Activated naive CD4-positive, alpha-beta T cell treated with anti-CD3 and anti-CD28 coated beads, Interleukin-2, amount 10 ng/mL, durations not matched to agents 7 days and 5 days (primary cell): ENCODE measurements at regions not wholly inside any gene's neighbourhood (a gene's known extent, or its start where the extent isn't known, plus 50 kb on each side); places are given as distances from the start of the nearest gene placed in this dataset.
"Not testable (repeated sequence)": the region's sequence is repeated elsewhere in the genome, so short reads cannot be mapped to it uniquely, and the experiment has no call there.

Experiments used
- CTCF ChIA-PET: fragments of 350-600 bp; sonication (Branson Sonifier 250); formaldehyde crosslinking; loops from one replicate; lab custom pipeline; 2021; ENCODE audit warnings: antibody characterized with exemption; lab: Charles Lee
- DNase-seq: peaks from one replicate; pipeline ENCODE4 v3.0.0-alpha.2; 2020
- H3K27ac Mint-ChIP-seq: one replicate; pipeline ENCODE4 v1.8.0; 2021; ENCODE audit warnings: mild to moderate bottlenecking, moderate library complexity, mixed read lengths
- H3K27me3 Mint-ChIP-seq: one replicate; pipeline ENCODE4 v1.8.0; 2021; ENCODE audit warnings: mild to moderate bottlenecking, mixed read lengths
- H3K36me3 Mint-ChIP-seq: one replicate; pipeline ENCODE4 v1.8.0; 2021; ENCODE audit warnings: mixed read lengths
- H3K4me1 Mint-ChIP-seq: one replicate; pipeline ENCODE4 v1.8.0; 2021; ENCODE audit warnings: mixed read lengths
- H3K4me3 Mint-ChIP-seq: one replicate; pipeline ENCODE4 v1.8.0; 2021; ENCODE audit warnings: mild to moderate bottlenecking, moderate library complexity, mixed read lengths
- H3K9me3 Mint-ChIP-seq: one replicate; pipeline ENCODE4 v1.8.0; 2021; ENCODE audit warnings: mixed read lengths

DNA sequence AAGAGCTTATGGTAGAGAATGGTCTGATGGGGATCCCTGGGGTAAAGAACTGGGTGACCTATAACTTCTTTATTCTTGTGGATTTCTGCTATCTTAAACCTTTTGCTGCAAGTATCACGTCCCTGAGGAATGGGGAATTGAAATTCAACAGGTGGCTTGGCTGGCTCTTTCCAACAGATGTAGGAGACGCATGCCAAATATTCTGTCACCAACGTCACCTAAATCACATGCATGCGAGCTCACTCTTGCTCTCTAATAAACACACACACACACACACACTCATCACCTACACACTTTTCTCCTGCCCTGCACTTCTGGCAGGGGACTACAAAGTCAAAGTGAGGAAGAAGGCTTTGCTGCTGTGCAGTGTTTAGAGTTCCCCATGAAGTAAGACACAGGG, 145.8 kb upstream of the NECTIN3 start:
- Mint-ChIP-seq H3K36me3 (no peaks in the 10 kb centered on the region), H3K4me1 (no peaks in the 10 kb centered on the region), H3K4me3 (no peak overlapping the region), H3K27ac (no peak overlapping the region), H3K27me3 (no peaks in the 10 kb centered on the region), H3K9me3 (no peaks in the 10 kb centered on the region)
- CTCF ChIA-PET: no interaction called here
- DNase-seq: no peak

DNA sequence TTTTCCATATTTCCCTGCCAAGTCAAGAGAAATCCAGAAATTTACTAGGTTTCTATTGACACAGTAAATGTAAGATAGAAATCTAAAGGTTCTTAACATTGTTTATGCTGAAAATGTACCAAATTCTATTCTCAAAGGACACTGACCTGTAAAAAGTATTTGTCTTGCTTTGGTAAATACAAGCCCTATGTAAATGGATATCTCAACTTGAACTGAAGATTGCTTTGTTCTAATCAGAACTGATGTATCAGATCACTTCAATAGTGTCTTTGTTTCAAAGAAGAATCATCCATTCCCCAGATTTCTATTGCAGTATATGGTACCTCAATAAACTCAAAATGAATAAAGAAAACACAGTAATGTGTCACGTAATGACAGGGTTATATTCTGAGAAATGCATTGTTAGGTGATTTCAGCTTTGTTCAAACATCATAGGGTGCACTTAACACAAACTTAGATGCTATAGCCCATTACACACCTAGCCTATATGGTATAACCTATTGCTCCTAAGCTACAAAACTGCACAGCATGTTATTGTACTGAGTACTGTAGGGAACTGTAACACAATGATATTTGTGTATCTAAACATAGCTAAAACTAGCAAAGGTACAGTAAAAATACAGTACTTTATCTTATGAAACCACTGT, 143.5 kb upstream of the NECTIN3 start:
- Mint-ChIP-seq H3K27ac (no peak overlapping the region), H3K27me3 (peaks cover 3% of the 10 kb centered on the region), H3K9me3 (no peaks in the 10 kb centered on the region), H3K36me3 (no peaks in the 10 kb centered on the region), H3K4me1 (no peaks in the 10 kb centered on the region), H3K4me3 (no peak overlapping the region)
- DNase-seq: no peak
- CTCF ChIA-PET: no interaction called here

DNA sequence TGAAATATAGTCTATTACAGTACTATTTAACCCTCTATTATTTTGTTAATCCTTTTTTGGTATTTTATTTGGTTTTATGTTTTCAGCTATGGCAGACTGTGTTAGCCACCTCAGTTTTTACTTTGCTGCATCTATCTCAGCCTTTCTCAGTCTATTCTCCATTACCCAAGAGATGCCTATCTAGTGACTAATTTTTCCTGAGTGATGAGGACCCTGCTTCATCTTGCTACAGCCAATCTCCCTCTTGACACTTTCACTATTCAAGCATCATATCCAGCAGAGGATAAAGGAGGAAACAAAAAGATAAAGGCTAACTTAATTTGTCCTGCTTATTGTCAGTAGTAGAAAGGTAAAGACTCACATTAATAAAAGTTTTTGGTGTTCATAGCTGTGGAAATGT, 141.8 kb upstream of the NECTIN3 start:
- CTCF ChIA-PET: no interaction called here
- Mint-ChIP-seq H3K36me3 (no peaks in the 10 kb centered on the region), H3K27me3 (peaks cover 3% of the 10 kb centered on the region)

DNA sequence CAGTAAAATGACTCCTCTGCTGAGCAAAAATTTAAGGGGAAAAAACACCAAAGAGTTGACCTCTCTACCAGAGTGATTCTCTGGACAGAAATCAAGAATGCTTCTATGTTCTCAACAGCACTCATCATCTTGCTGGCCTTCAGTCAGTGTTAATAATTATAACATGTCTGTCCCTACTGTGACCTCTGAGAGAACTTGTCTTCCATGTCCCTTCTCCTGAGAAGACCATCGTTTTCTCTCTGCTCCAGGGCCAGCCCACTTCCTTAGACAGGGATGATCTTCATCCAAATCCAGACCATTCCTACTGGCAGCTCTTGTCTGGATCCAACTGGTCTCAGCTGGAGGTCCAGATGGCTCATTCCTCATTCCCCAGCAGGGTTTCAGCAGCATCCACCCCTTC, 139.0 kb upstream of the NECTIN3 start:
- no peak overlapping the region for H3K4me3 Mint-ChIP-seq
- H3K36me3 Mint-ChIP-seq: no peaks in the 10 kb centered on the region
- H3K27me3 Mint-ChIP-seq: peaks cover 3% of the 10 kb centered on the region
- no peak overlapping the region for H3K27ac Mint-ChIP-seq
- no peaks in the 10 kb centered on the region for H3K4me1 Mint-ChIP-seq
- CTCF ChIA-PET: no interaction called here
- H3K9me3 Mint-ChIP-seq: no peaks in the 10 kb centered on the region
- no peak for DNase-seq

More for the DNA sequence above, 141.8 kb upstream of the NECTIN3 start:
- H3K9me3 Mint-ChIP-seq: no peaks in the 10 kb centered on the region
- no peaks in the 10 kb centered on the region for H3K4me1 Mint-ChIP-seq
- no peak overlapping the region for H3K27ac Mint-ChIP-seq
- DNase-seq: no peak
- H3K4me3 Mint-ChIP-seq: no peak overlapping the region

DNA sequence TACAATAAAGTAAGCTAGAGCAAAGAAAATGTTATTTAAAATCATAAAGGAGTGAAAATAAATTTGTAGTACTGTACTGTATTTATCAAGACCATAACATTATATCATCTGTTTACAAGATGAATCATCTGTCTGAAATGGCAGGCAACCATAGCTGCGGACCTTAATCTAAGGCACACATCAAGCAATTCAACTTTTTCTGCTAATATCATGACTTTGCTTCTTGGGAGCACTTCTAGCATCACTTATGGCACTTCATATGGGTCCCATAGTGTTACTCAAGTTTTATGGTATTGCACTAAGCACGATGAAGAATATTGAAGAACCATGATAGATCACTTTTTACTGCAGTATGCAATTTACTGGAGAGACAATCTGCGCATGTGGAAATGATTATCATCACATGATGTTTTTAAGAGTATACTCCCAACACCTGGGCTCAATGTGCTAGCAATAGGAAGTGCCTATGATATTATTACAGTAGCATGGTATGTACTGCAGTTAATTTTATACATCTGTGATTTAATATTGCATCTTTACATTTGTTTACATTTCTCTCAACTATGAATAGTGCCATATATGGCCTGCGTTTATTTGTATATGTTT, 137.7 kb upstream of the NECTIN3 start:
- H3K4me1 Mint-ChIP-seq: no peaks in the 10 kb centered on the region
- no peak overlapping the region for H3K27ac Mint-ChIP-seq
- CTCF ChIA-PET: no interaction called here
- no peaks in the 10 kb centered on the region for H3K9me3 Mint-ChIP-seq
- no peak overlapping the region for H3K4me3 Mint-ChIP-seq
- H3K36me3 Mint-ChIP-seq: no peaks in the 10 kb centered on the region
- H3K27me3 Mint-ChIP-seq: peaks cover 3% of the 10 kb centered on the region
- DNase-seq: no peak

DNA sequence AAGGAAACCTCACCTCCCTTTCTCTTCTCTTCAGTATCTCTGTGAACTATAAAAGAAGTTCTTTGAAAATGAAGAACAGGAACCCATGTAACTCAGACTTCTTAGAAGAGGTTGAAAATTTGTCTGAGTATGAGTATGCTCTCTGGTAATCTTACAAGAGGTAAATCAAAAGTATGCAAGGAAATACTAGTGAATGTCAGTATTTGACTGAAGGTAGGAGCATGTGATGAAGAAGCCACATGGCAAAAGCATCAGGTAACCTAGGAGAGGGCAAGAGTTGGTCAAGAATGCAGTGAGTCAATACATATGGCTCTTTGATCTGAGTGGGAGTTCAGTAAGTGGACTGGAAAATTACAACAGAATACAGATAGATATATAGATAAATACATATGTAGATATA, 133.0 kb upstream of the NECTIN3 start:
- no peak for DNase-seq
- Mint-ChIP-seq H3K4me1 (no peaks in the 10 kb centered on the region), H3K27ac (no peak overlapping the region), H3K4me3 (no peak overlapping the region), H3K27me3 (no peaks in the 10 kb centered on the region), H3K36me3 (no peaks in the 10 kb centered on the region), H3K9me3 (no peaks in the 10 kb centered on the region)
- CTCF ChIA-PET: no interaction called here

DNA sequence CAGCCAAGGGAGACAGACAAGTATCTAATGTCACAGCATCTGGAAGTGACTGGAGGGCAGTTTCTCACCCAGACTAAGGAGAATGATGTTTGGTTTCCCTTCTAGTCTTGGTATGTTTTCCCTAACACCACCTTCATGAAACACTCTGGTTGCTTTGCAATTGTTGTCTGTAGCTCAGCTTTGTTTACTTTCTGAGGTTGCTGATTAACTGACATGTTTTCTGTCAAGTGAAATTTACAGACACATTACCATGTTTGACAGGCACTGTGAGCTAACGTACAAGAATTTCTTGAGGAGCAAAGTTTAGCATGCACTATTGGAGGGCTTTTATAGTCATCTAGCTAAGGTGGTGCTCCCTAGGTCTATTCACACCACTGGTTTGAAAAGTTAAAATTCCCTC, 131.6 kb upstream of the NECTIN3 start:
- no peak for DNase-seq
- no peaks in the 10 kb centered on the region for H3K4me1 Mint-ChIP-seq
- no peak overlapping the region for H3K4me3 Mint-ChIP-seq
- no peaks in the 10 kb centered on the region for H3K27me3 Mint-ChIP-seq
- peaks cover 1% of the 10 kb centered on the region for H3K9me3 Mint-ChIP-seq
- no peaks in the 10 kb centered on the region for H3K36me3 Mint-ChIP-seq
- no peak overlapping the region for H3K27ac Mint-ChIP-seq
- CTCF ChIA-PET: no interaction called here

DNA sequence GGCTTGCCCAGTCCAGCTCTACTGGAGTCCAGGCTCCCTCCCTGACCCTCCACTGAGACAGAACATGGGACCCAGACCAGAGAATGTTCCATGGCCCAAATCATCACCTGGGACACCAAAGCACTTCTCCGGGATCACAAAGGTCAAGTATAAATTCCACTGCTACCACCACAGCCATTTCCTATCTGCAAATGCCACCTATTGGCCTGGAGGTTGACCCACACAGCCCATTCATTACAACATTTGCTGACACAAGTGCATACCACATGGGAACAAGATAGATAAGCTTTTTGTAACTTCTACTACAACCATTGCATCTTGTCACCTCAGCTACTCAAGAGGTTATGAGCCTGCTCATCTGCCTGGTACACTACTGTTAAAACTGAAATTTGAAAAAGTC, 126.8 kb upstream of the NECTIN3 start:
- peaks cover 2% of the 10 kb centered on the region for H3K36me3 Mint-ChIP-seq
- CTCF ChIA-PET: no interaction called here
- no peak overlapping the region for H3K4me3 Mint-ChIP-seq
- no peaks in the 10 kb centered on the region for H3K27me3 Mint-ChIP-seq
- peaks cover 21% of the 10 kb centered on the region for H3K9me3 Mint-ChIP-seq
- H3K4me1 Mint-ChIP-seq: no peaks in the 10 kb centered on the region
- no peak for DNase-seq
- H3K27ac Mint-ChIP-seq: no peak overlapping the region

DNA sequence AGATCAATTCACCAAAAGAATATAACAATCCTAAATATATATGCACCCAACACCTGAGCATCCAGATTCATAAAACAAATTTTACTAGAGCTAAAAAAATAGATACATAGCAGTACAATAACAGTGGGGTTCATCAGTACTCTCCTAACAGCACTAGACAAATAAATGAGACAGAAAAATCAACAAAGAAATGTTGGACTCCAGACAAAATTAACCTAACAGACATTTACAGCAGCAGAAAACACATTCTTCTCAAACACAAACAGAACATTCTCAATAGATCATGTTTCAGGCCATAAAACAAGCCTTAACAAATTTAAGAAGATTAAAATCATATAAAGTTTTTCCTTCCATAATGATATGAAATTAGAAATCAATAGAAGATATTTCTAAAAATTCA, 124.8 kb upstream of the NECTIN3 start:
- Mint-ChIP-seq H3K4me1 (no peaks in the 10 kb centered on the region), H3K4me3 (no peak overlapping the region), H3K27me3 (no peaks in the 10 kb centered on the region), H3K9me3 (peaks cover 28% of the 10 kb centered on the region), H3K36me3 (peaks cover 2% of the 10 kb centered on the region), H3K27ac (no peak overlapping the region)
- no peak for DNase-seq
- CTCF ChIA-PET: no interaction called here

DNA sequence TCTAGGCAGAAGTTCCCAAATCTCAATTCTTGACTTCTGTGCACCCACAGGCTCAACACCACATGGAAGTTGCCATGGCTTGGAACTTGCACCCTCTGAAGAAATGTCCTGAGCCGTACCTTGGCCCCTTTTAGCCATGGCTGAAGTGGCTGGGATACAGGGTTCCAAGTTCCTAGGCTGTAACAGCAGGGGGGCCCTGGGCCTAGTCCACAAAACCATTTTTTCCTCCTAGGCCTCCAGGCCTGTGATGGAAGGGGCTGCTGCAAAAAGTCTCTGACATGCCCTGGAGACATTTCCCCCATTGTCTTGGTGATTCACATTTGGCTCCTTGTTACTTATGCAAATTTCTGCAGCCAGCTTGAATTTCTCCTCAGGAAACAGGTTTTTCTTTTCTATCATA, 122.4 kb upstream of the NECTIN3 start:
- H3K4me3 Mint-ChIP-seq, CTCF ChIA-PET, H3K27ac Mint-ChIP-seq, DNase-seq, H3K4me1 Mint-ChIP-seq, H3K27me3 Mint-ChIP-seq, H3K36me3 Mint-ChIP-seq: not testable (repeated sequence)
- peaks cover 28% of the 10 kb centered on the region for H3K9me3 Mint-ChIP-seq

DNA sequence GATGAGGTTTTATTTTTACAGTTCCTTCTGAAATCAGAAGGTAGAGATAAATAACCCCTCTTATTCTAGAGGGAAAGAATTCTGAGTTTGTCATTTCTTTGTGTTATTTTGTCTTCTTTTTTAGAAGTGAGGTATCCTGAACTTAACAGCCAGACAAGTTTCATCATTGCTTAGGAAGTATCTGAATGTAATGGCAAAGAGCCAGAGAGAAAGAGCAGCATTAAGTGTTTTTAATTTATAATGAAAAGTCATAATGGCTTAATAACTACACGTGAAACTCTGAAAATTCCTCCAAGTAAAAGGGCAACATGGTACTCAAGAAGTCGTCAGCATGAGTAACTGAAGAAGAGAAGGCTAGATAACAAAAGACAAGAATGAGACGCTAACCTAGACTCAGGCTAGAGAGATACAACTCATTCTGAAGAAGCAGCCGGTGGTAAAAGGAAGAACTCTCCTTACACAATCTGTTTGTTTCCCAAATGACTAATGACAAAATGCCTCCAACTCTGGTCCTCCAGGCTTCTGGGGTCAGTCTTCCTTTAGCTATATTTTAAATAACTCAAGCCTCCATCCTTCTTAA, 116.2 kb upstream of the NECTIN3 start:
- H3K27me3 Mint-ChIP-seq: peaks cover 3% of the 10 kb centered on the region

DNA sequence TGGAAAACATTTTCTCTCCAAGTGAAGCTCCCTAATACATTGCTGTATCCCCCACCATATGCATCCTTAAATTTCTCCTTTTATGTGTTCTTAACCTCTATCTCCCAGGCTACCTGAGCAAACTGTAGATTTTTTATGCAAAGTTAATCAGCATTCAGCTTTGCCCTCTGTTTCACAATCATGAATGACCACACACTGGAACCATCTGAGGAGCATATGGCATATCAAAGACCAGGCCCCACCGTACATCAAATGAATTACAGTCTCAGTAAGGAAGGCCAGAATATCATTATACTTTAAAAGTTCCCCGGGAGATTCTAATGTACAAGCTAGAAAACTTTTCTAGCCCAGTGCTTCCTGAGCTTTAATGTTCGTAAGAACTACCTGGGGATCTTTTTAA, 115.5 kb upstream of the NECTIN3 start:
- no peak for DNase-seq
- no peaks in the 10 kb centered on the region for H3K4me1 Mint-ChIP-seq
- H3K9me3 Mint-ChIP-seq: no peaks in the 10 kb centered on the region
- no peak overlapping the region for H3K27ac Mint-ChIP-seq
- CTCF ChIA-PET: no interaction called here
- no peaks in the 10 kb centered on the region for H3K36me3 Mint-ChIP-seq
- no peak overlapping the region for H3K4me3 Mint-ChIP-seq
- peaks cover 3% of the 10 kb centered on the region for H3K27me3 Mint-ChIP-seq

More for the DNA sequence above, 116.2 kb upstream of the NECTIN3 start:
- no peak overlapping the region for H3K27ac Mint-ChIP-seq
- no peak for DNase-seq
- CTCF ChIA-PET: no interaction called here
- peaks cover 2% of the 10 kb centered on the region for H3K9me3 Mint-ChIP-seq
- no peak overlapping the region for H3K4me3 Mint-ChIP-seq
- H3K4me1 Mint-ChIP-seq: no peaks in the 10 kb centered on the region
- no peaks in the 10 kb centered on the region for H3K36me3 Mint-ChIP-seq

DNA sequence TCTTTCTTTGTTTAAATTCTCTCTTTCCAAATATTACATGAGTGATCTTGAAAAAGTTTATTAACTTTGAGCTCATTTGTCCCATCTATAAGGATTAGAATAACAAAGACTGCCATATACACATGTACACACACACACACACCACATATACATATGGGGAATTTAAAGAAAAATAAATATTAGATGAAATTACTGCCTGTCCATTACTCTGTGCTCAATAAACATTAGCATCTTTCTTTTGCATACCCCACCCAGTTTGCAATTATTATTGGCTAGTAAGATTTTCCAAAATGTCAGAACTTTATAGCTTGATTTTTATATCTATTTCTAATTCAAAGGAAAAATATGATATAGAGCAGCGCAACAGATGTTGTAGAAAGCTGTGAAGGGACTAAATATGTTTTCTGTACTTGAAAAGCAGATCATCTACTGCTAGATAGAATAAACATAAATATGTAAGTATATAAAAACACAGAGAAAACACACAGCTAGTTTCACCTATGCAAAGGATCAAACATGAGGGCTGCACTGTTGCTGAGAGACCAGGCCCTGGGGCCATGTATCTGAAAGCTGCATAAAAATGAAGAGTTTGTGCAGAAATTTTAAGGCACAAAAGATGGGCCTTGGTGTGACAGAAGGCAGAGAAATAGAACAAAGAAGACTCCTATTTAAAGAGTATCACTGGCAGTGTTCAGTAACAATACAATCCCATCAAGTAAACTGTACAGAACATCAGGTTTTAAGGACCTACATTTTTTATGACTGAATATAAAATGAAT, 114.2 kb upstream of the NECTIN3 start:
- H3K27ac Mint-ChIP-seq: no peak overlapping the region
- no peaks in the 10 kb centered on the region for H3K9me3 Mint-ChIP-seq
- H3K4me3 Mint-ChIP-seq: no peak overlapping the region
- H3K27me3 Mint-ChIP-seq: peaks cover 3% of the 10 kb centered on the region
- H3K36me3 Mint-ChIP-seq: no peaks in the 10 kb centered on the region
- CTCF ChIA-PET: no interaction called here
- no peaks in the 10 kb centered on the region for H3K4me1 Mint-ChIP-seq
- no peak for DNase-seq

DNA sequence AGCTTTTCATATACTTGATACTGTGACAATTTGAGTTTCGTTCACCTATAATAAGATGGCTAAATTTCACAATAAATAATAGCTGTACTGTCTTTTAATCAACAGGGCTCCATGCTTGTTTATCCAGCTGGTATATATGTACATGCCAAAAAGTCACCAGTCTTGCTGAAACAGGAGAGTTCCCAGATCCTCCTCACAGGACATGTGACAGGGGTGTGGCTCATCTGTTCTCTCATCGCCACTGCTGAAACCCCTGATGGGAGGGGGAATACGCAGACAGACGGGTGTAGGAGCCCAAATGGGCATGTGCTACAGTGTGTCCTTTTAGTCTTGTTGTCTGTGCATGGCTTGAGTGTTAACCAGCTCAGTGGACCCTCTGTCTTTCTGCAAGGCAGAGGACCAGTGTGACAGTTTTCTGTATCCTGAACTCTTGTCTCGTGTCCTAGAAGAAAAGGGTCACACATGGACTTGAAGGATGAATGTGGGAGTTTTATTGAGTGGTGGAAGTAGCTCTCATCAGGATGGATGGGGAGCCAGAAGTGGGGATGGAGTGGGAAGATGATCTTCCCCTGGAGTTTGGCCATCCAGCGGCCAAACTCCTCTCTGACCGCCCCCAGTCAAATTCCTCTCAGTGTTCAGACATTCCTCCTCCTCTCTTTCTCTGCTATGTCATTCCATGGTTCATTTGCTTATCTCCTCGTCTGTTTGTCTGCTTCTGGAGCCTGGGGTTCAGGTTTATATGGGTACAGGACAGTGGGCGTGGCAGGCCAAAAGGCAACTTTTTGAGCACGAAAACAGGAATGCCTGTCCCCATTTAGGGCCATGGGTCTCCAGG, 113.1 kb upstream of the NECTIN3 start:
- peaks cover 3% of the 10 kb centered on the region for H3K27me3 Mint-ChIP-seq
- DNase-seq: no peak
- no peak overlapping the region for H3K27ac Mint-ChIP-seq
- H3K36me3 Mint-ChIP-seq: no peaks in the 10 kb centered on the region
- CTCF ChIA-PET: no interaction called here
- H3K4me3 Mint-ChIP-seq: no peak overlapping the region
- H3K9me3 Mint-ChIP-seq: no peaks in the 10 kb centered on the region
- H3K4me1 Mint-ChIP-seq: no peaks in the 10 kb centered on the region
